Loucy (cell line): ENCODE measurements at regions not wholly inside any gene's neighbourhood (a gene's known extent, or its start where the extent isn't known, plus 50 kb on each side); places are given as distances from the start of the nearest gene placed in this dataset.

Experiments
- CTCF ChIP-seq: fragments of 200-600 bp; sonication (generic); conservative IDR thresholded peaks from 2 replicates; pipeline ENCODE4 v1.5.1; 2014; ENCODE audit warnings: mild to moderate bottlenecking, antibody characterized with exemption, low read length
- EZH2phosphoT487 ChIP-seq: fragments of 200-600 bp; IDR thresholded peaks from 2 replicates; pipeline ENCODE4 v1.6.1; 2018; ENCODE audit warnings: antibody characterized with exemption, mild to moderate bottlenecking, moderate library complexity, borderline replicate concordance

DNA sequence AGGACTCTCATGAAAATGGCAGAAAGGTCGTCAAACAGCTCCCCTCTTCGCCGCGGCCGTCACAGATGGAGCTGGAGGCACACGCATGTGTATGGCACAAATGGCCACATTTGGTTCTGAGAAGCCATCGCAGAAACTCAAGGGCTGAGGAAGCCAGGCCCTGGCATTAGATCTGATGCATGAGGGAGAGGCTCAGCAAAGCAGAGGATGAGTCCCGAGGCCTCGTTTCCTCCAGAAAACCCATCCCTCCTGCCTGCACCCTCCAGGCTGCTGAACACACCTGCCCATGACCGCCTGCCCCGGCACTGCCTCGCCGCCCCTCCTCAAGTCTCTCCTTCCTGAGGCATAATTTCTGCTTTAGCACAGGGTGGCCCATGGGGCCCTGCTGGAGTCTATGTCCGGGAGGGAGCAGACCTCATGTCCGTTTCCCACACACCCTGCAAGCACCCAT is 240.3 kb downstream of the DLL1 start:
- TF ChIP-seq CTCF (no peak), EZH2phosphoT487 (no peak)
